Testis (tissue), 2 donors: ENCODE measurements at regions not wholly inside any gene's neighbourhood (a gene's known extent, or its start where the extent isn't known, plus 50 kb on each side); places are given as distances from the start of the nearest gene placed in this dataset.

Experiments used
- DNase-seq: peaks from one replicate; pipeline ENCODE4 v3.0.0-alpha.2; 2019
- H3K27ac ChIP-seq, 2 donors: fragments of 200-600 bp; sonication (generic); one replicate each; pipeline ENCODE4 v1.5.1; 2019
- H3K27me3 ChIP-seq: fragments of 200-600 bp; sonication (generic); one replicate; pipeline ENCODE4 v1.5.1; 2019
- H3K36me3 ChIP-seq: fragments of 200-600 bp; sonication (generic); one replicate; pipeline ENCODE4 v1.5.1; 2017; ENCODE audit warnings: low read depth; ENCODE audit errors: missing control alignments
- H3K4me1 ChIP-seq: fragments of 200-600 bp; sonication (generic); one replicate; pipeline ENCODE4 v1.5.1; 2019
- H3K4me3 ChIP-seq, 2 donors: fragments of 200-600 bp; sonication (generic); one replicate each; pipeline ENCODE4 v1.5.1; 2017 to 2019
- H3K9me3 ChIP-seq: fragments of 200-600 bp; sonication (generic); one replicate; pipeline ENCODE4 v1.5.1; 2017
- CTCF ChIP-seq, 3 experiments: fragments of 450-650 bp in 2 of 3; fragments of 200-600 bp in 1 of 3; sonication (generic) in 1 of 3; IDR thresholded peaks; one replicate each; pipeline ENCODE4 v1.5.1; 2016 to 2019; ENCODE audit warnings: antibody characterized with exemption in 3 of 3, mild to moderate bottlenecking in 2 of 3, moderate library complexity in 1 of 3
- POLR2A ChIP-seq: fragments of 450-650 bp; IDR thresholded peaks from one replicate; pipeline ENCODE4 v1.6.1; 2017; ENCODE audit warnings: antibody characterized with exemption, mild to moderate bottlenecking, moderate library complexity
- WGBS, 2 donors: methylation state at CpG; one replicate each; pipeline ENCODE4 v1.1.5; 2018; 5-methylcytosine and 5-hydroxymethylcytosine counted together
- intact Hi-C: fragments of 100-400 bp; cut with DNase I; formaldehyde crosslinking; loops from one replicate; pipeline ENCODE4 v1.15.1; 2023; ENCODE audit warnings: low total_unique reads

GRCh38 chr20:56987986-56988385 is 278.5 kb downstream of the BMP7 start:
- TF ChIP-seq CTCF (IDR thresholded peaks at IDR 0.05), result no peak
- TF ChIP-seq POLR2A, result no peak
- Histone ChIP-seq H3K4me3 (no peak overlapping the region), H3K27me3 (no peaks in the 10 kb centered on the region), H3K36me3 (no peaks in the 10 kb centered on the region), H3K9me3 (no peaks in the 10 kb centered on the region), H3K27ac (no peak overlapping the region), H3K4me1 (no peaks in the 10 kb centered on the region)
- DNase-seq, result no peak
- 44 to 62% methylated on average over 13 to 16 of the region's 16 CpGs for WGBS, 2 donors
- intact Hi-C loops, result no loop called here

- Histone ChIP-seq H3K4me3 (no peak overlapping the region), H3K9me3 (no peaks in the 10 kb centered on the region), H3K27ac (no peak overlapping the region), H3K4me1 (no peaks in the 10 kb centered on the region), H3K36me3 (no peaks in the 10 kb centered on the region), H3K27me3 (no peaks in the 10 kb centered on the region)
- intact Hi-C loops, result no loop called here
- 42 to 49% methylated on average over 6 to 8 of the region's 8 CpGs for WGBS, 2 donors
- TF ChIP-seq CTCF (IDR thresholded peaks at IDR 0.05) (no peak), POLR2A (no peak)
- no peak for DNase-seq
These were observed 278.0 kb downstream of the BMP7 start for GRCh38 chr20:56988446-56988845.

GRCh38 chr20:56989516-56989915 is 276.9 kb downstream of the BMP7 start:
- no peaks in the 10 kb centered on the region for H3K27me3 ChIP-seq
- H3K36me3 ChIP-seq, result no peaks in the 10 kb centered on the region
- H3K9me3 ChIP-seq, result no peaks in the 10 kb centered on the region
- no peak overlapping the region for H3K27ac ChIP-seq
- 73 to 75% methylated on average over 3 of the region's 3 CpGs for WGBS, 2 donors
- TF ChIP-seq CTCF (IDR thresholded peaks at IDR 0.05) (no peak), POLR2A (no peak)
- H3K4me3 ChIP-seq, result no peak overlapping the region
- no peaks in the 10 kb centered on the region for H3K4me1 ChIP-seq
- intact Hi-C loops, result no loop called here
- no peak for DNase-seq

- H3K4me3 ChIP-seq, result no peak overlapping the region
- no peak overlapping the region for H3K27ac ChIP-seq
- WGBS, 2 donors, result 92 to 94% methylated on average over 3 of the region's 3 CpGs
- H3K9me3 ChIP-seq, result no peaks in the 10 kb centered on the region
- no peaks in the 10 kb centered on the region for H3K4me1 ChIP-seq
- no peak for DNase-seq
- H3K27me3 ChIP-seq, result no peaks in the 10 kb centered on the region
- H3K36me3 ChIP-seq, result no peaks in the 10 kb centered on the region
- TF ChIP-seq POLR2A (no peak), CTCF (IDR thresholded peaks at IDR 0.05) (no peak)
- intact Hi-C loops, result no loop called here
These were observed 273.4 kb downstream of the BMP7 start for GRCh38 chr20:56993020-56993559.

- TF ChIP-seq POLR2A (no peak), CTCF (IDR thresholded peaks at IDR 0.05) (no peak)
- DNase-seq, result no peak
- 61 to 70% methylated on average over 4 to 8 of the region's 8 CpGs for WGBS, 2 donors
- Histone ChIP-seq H3K9me3 (no peaks in the 10 kb centered on the region), H3K27ac (no peak overlapping the region), H3K4me1 (no peaks in the 10 kb centered on the region), H3K27me3 (no peaks in the 10 kb centered on the region), H3K36me3 (no peaks in the 10 kb centered on the region), H3K4me3 (no peak overlapping the region)
- intact Hi-C loops, result no loop called here
These were observed 272.4 kb downstream of the BMP7 start for GRCh38 chr20:56994006-56994405.
